ENCODE measurements at regions not wholly inside any gene's neighbourhood (a gene's known extent, or its start where the extent isn't known, plus 50 kb on each side); places are given as distances from the start of the nearest gene placed in this dataset.

GRCh38 chr21:35484851-35485250 is 435.7 kb upstream of the RUNX1 start:
- no peak for DNase-seq (ENCODE audit: low spot score)
- TF ChIP-seq CTCF (IDR thresholded peaks at IDR 0.05; ENCODE audit: extremely low read depth, missing control alignments) = no peak

GRCh38 chr21:35484032-35484431 is 434.9 kb upstream of the RUNX1 start:
- TF ChIP-seq CTCF (IDR thresholded peaks at IDR 0.05; ENCODE audit: extremely low read depth, missing control alignments) = no peak
- no peak for DNase-seq (ENCODE audit: low spot score)

GRCh38 chr21:35482933-35483662 is 434.0 kb upstream of the RUNX1 start:
- TF ChIP-seq CTCF (IDR thresholded peaks at IDR 0.05; ENCODE audit: extremely low read depth, missing control alignments) = no peak

GRCh38 chr21:35482096-35482495 is 433.0 kb upstream of the RUNX1 start:
- no peak for TF ChIP-seq CTCF (IDR thresholded peaks at IDR 0.05; ENCODE audit: extremely low read depth, missing control alignments)
- no peak for DNase-seq (ENCODE audit: low spot score)

More at GRCh38 chr21:35482933-35483662, 434.0 kb upstream of the RUNX1 start:
- DNase-seq (ENCODE audit: low spot score) = no peak

- no peak for TF ChIP-seq CTCF (IDR thresholded peaks at IDR 0.05; ENCODE audit: extremely low read depth, missing control alignments)
- no peak for DNase-seq (ENCODE audit: low spot score)
Measured at GRCh38 chr21:35481005-35481404, 431.9 kb upstream of the RUNX1 start.

- DNase-seq (ENCODE audit: low spot score) = no peak
- no peak for TF ChIP-seq CTCF (IDR thresholded peaks at IDR 0.05; ENCODE audit: extremely low read depth, missing control alignments)
Measured at GRCh38 chr21:35479529-35479928, 430.4 kb upstream of the RUNX1 start.

GRCh38 chr21:35479065-35479448 is 430.0 kb upstream of the RUNX1 start:
- no peak for TF ChIP-seq CTCF (IDR thresholded peaks at IDR 0.05; ENCODE audit: extremely low read depth, missing control alignments)
- no peak for DNase-seq (ENCODE audit: low spot score)
